ENCODE measurements at regions not wholly inside any gene's neighbourhood (a gene's known extent, or its start where the extent isn't known, plus 50 kb on each side); places are given as distances from the start of the nearest gene placed in this dataset.

- TF ChIP-seq POLR2A (IDR thresholded peaks at IDR 0.05), result no peak
- TF ChIP-seq, protein P1, sequence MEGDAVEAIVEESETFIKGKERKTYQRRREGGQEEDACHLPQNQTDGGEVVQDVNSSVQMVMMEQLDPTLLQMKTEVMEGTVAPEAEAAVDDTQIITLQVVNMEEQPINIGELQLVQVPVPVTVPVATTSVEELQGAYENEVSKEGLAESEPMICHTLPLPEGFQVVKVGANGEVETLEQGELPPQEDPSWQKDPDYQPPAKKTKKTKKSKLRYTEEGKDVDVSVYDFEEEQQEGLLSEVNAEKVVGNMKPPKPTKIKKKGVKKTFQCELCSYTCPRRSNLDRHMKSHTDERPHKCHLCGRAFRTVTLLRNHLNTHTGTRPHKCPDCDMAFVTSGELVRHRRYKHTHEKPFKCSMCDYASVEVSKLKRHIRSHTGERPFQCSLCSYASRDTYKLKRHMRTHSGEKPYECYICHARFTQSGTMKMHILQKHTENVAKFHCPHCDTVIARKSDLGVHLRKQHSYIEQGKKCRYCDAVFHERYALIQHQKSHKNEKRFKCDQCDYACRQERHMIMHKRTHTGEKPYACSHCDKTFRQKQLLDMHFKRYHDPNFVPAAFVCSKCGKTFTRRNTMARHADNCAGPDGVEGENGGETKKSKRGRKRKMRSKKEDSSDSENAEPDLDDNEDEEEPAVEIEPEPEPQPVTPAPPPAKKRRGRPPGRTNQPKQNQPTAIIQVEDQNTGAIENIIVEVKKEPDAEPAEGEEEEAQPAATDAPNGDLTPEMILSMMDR (IDR thresholded peaks at IDR 0.05), result no peak
- no peak for TF ChIP-seq EP300 (IDR thresholded peaks at IDR 0.05)
Observed at GRCh38 chr9:129347316-129348120, 169.5 kb upstream of the IER5L start.
